HUES6 (cell line): ENCODE measurements at regions not wholly inside any gene's neighbourhood (a gene's known extent, or its start where the extent isn't known, plus 50 kb on each side); places are given as distances from the start of the nearest gene placed in this dataset.
"Not testable (repeated sequence)": the region's sequence is repeated elsewhere in the genome, so short reads cannot be mapped to it uniquely, and the experiment has no call there.

ENCODE experiments used
- H3K27ac ChIP-seq: 2 replicates; pipeline ENCODE4 v1.7.0; 2013; ENCODE audit warnings: low read depth, mild to moderate bottlenecking, low read length, inconsistent platforms
- H3K27me3 ChIP-seq: 2 replicates; pipeline ENCODE4 v1.6.1; 2013; ENCODE audit warnings: low read length; ENCODE audit not compliant: control insufficient read depth, insufficient read depth
- H3K36me3 ChIP-seq: 2 replicates; pipeline ENCODE4 v1.6.1; 2013; ENCODE audit warnings: low read length; ENCODE audit not compliant: control insufficient read depth, insufficient read depth
- H3K4me1 ChIP-seq: 2 replicates; pipeline ENCODE4 v1.6.1; 2013; ENCODE audit warnings: low read length; ENCODE audit not compliant: control insufficient read depth, insufficient read depth
- H3K4me3 ChIP-seq: 2 replicates; pipeline ENCODE4 v1.5.1; 2013; ENCODE audit warnings: low read depth, low read length
- H3K9ac ChIP-seq: one replicate; pipeline ENCODE4 v1.6.1; 2013; ENCODE audit warnings: mild to moderate bottlenecking, low read length
- H3K9me3 ChIP-seq: 2 replicates; pipeline ENCODE4 v1.6.1; 2013; ENCODE audit warnings: low read depth, low read length; ENCODE audit not compliant: control insufficient read depth, insufficient read depth

DNA sequence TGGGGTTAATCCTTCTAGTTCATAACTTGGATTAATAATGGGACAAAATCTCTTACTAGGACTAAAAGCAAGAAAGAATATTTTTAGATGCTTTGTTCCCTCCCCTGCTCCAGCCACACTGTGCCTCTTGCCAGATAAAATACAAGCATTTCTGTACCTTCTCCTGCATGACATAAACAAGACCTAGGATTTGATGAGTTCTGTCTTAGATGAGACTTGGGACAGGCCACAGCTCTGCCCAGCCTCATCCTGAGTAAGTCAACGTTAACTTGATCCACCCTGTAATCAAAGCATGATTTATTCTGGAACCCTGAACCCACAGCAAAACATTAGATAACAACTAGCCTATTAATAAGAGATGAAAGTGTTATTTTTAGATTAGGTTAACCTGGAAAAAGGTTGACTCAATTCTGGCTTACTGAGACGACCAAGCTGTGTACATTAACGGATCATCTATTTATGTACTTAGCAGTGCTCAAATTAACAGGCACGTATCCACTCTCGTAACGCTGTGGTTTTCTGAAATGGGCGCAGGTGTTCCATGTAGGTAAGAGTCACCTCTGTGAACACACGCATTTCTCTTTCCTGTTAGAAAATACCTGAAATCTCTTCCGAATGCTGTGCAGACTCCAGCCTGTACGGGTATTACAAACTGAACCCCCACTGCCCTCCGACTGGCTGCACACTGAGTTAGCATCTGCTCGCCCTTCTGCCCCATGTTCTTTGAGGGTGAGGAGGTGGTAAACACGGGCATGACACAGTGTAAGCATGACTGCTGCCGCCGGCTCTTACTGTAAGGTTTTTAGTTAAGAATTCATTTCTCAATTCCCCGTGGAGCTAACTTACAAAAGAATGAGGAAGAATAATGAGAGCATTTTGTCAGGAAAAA, 132.1 kb upstream of the FOXQ1 start:
- H3K27ac ChIP-seq: no peak overlapping the region
- no peak overlapping the region for H3K9ac ChIP-seq
- H3K27me3 ChIP-seq: no peaks in the 10 kb centered on the region; the same call in 1 of the 2 replicates
- H3K4me3 ChIP-seq: no peak overlapping the region
- H3K9me3 ChIP-seq: no peaks in the 10 kb centered on the region
- H3K36me3 ChIP-seq: no peaks in the 10 kb centered on the region
- H3K4me1 ChIP-seq: no peaks in the 10 kb centered on the region

DNA sequence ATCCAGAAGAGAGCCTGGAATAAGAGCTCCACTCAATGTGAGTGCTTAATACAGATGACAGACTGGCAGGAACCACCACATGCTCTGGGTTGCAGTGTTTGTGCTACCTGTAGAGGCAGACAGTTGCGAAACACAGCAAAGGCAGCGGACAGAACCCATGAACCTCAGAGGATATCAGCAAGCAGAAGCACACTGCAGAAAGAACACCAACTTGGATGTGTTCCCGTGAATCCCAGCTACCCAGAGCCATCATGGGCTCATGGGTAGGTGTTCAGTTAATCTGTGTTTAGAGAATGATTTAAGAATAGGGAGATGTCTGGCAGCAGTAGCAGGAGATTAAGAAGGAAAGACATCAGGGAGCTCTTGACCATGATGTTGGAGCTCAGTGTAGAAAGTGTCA, 133.3 kb upstream of the FOXQ1 start:
- Histone ChIP-seq H3K9me3 (no peaks in the 10 kb centered on the region), H3K36me3 (no peaks in the 10 kb centered on the region), H3K9ac (no peak overlapping the region), H3K4me1 (no peaks in the 10 kb centered on the region), H3K4me3 (no peak overlapping the region), H3K27ac (no peak overlapping the region), H3K27me3 (no peaks in the 10 kb centered on the region)

DNA sequence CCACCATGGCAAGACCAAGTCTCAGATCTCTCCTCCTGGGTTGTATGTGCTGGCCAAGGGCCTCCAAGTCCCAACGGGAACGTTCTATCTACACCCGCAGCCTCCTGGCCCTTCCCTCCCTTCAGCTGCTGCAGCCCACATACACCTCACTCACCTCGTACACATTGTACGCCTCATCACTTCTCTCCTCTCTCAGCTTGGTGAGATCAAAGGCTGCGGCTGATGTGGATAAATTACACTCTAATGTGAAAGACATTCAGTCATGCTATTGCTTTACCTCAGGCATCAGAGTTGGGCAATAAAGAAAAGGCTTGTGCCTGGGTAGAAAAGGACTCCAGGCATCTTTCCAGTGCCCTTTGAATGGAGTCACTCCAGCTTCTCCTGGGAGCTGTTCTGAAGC, 135.3 kb upstream of the FOXQ1 start:
- Histone ChIP-seq H3K9ac (no peak overlapping the region), H3K27me3 (no peaks in the 10 kb centered on the region), H3K4me3 (no peak overlapping the region), H3K4me1 (no peaks in the 10 kb centered on the region), H3K36me3 (no peaks in the 10 kb centered on the region), H3K9me3 (no peaks in the 10 kb centered on the region), H3K27ac (no peak overlapping the region)

DNA sequence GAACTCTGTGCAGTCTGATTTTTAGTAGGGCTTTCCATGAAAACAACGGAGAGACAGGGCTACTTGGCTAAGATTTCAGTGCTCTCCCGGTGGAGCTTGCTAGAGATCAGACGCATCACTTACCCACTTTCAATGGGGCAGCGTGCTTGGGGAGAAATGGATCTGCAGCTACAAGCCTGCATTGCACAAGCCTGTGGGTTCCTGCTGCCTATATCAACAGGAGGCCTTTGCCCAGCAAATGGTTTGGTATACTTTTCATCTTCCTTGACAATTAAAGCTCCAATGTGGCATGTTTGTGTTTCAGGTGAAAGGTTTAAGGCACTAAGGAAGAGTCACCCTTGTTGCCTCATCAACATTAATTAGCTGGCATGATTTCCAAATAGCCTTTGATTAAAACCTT, 136.0 kb upstream of the FOXQ1 start:
- H3K4me3 ChIP-seq: no peak overlapping the region
- H3K4me1 ChIP-seq: no peaks in the 10 kb centered on the region
- no peaks in the 10 kb centered on the region for H3K36me3 ChIP-seq
- no peaks in the 10 kb centered on the region for H3K27me3 ChIP-seq
- no peak overlapping the region for H3K9ac ChIP-seq
- no peaks in the 10 kb centered on the region for H3K9me3 ChIP-seq
- H3K27ac ChIP-seq: no peak overlapping the region

DNA sequence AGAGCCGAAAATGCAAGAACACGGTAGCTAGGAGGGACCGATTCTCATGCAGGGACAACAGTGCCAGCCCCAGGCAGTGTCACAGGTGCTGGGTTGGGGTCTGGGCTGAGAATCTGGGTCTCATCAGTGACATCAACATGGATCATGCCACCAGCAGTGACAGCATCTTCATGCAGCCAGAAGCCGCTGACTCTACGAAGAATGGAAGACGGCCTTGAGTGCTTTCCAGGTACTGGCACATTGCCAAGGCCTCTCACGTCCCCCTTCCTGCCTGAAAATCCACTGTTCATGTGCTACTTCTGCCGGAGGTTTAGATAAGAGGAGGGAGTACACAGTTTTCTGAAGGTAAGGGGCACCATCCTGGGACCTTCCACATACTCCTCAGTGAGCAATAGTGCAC, 141.1 kb upstream of the FOXQ1 start:
- H3K4me1 ChIP-seq: no peaks in the 10 kb centered on the region
- no peaks in the 10 kb centered on the region for H3K36me3 ChIP-seq
- no peak overlapping the region for H3K4me3 ChIP-seq
- H3K27ac ChIP-seq: no peak overlapping the region
- H3K9ac ChIP-seq: no peak overlapping the region
- no peaks in the 10 kb centered on the region for H3K9me3 ChIP-seq
- no peaks in the 10 kb centered on the region for H3K27me3 ChIP-seq

DNA sequence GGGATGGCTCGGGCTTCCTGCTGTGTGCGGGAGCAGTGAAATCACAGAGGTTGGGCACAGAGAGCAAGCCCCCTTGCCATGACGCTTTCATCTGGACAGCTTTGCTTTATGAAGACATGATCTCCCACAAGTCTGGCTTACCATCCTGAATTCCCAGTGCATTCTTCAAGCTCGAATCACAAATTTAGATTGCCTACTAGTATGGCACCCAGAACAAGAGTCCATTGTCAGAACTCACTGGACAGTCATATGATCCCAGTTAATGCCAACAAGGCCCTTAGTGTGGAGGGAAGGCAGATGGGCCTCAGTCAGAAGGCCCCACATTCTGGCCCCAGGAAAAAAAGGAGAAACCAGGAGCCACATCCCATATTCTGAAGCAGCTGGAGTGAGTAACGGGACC, 147.3 kb upstream of the FOXQ1 start:
- H3K9ac ChIP-seq: no peak overlapping the region
- no peak overlapping the region for H3K4me3 ChIP-seq
- H3K9me3 ChIP-seq: no peaks in the 10 kb centered on the region
- H3K36me3 ChIP-seq: no peaks in the 10 kb centered on the region
- peaks cover 5% of the 10 kb centered on the region; the same call in 1 of the 2 replicates for H3K4me1 ChIP-seq
- H3K27me3 ChIP-seq: no peaks in the 10 kb centered on the region
- H3K27ac ChIP-seq: no peak overlapping the region

DNA sequence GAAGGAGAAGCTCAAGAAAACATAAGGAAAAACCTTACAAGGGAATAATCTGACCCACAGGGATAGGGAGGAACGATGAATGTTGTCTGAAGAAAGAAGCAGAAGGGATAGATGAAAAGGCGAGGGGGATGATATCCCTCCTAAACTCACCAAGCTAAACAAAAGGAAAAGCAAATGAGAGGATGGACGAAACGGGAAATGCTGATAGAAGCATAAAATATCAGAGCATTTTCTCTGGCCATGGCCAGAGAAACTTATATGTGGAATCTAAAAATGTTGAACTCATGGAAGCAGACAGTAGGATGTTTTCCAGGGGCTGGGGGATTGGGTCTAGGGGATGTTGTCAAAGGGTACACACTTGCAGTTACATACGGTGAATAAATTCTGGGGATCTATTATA, 148.4 kb upstream of the FOXQ1 start:
- no peaks in the 10 kb centered on the region for H3K36me3 ChIP-seq
- H3K9ac ChIP-seq: no peak overlapping the region
- peaks cover 5% of the 10 kb centered on the region; the same call in 1 of the 2 replicates for H3K4me1 ChIP-seq
- no peak overlapping the region for H3K4me3 ChIP-seq
- H3K27ac ChIP-seq: no peak overlapping the region
- 0 out of 2 replicates have a peak, but pooled peaks cover 3% of the 10 kb centered on the region for H3K9me3 ChIP-seq
- H3K27me3 ChIP-seq: no peaks in the 10 kb centered on the region

DNA sequence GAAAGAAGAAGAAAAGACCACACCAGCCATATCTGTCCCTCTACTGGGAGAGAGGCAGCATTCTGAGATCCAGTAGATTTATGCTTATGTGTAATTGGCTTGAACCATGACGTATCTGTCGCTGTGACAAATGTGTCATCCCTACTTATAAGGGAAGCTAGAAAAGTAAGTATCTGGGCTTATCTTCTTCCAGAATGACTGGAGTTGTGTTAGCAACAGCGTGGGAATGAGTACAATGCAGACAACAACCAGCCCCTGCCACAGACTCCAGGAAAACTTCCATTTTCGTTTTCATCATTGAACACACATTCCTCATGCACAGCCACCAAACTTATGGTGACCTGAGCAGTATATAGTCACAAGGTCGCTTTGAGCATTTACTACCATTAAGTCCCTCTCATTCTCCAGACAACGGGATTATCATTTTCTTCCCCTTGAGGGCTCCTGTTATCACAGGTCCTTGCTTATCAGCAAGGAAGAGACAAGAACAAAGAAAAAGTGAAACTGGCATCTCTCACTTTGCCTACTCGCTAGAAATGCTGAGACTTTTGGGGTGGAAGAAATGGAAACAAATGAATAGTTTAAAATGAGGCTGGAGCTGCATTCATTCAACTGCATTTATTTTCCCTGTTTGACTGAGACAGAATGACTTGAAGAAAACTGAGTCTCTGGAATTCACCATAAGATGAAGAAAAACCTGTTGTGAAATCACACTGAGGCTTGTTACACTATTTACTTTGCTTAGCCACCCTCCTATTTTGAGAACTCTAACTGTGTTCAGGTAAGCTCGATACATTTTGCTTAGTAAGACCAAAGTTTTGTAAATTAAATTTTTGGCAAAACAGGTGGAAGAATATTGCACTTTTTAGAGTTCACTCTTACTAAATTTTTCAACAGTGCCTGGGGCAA, 149.3 kb upstream of the FOXQ1 start:
- Histone ChIP-seq H3K27me3 (no peaks in the 10 kb centered on the region), H3K4me3 (no peak overlapping the region), H3K36me3 (no peaks in the 10 kb centered on the region), H3K9me3 (0 out of 2 replicates have a peak, but pooled peaks cover 3% of the 10 kb centered on the region), H3K9ac (peak overlapping the region; percentile 26), H3K4me1 (peaks cover 5% of the 10 kb centered on the region; the same call in 1 of the 2 replicates), H3K27ac (no peak overlapping the region)

DNA sequence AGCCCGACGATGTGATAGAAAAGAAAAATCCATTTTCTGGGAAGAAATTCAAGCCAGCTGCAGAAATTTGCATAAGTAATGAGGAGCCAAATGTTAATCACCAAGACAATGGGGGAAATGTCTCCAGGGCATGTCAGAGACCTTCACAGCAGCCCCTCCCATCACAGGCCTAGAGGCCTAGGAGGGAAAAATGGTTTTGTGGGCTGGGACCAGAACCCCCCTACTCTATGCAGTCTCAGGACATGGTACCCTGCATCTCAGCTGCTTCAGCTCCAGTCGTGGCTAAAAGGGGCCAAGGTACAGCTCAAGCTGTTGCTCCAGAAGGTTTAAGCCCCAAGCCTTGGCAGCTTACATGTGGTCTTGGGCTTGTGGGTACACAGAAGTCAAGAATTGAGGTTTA, 155.5 kb upstream of the FOXQ1 start:
- H3K27ac ChIP-seq, H3K4me1 ChIP-seq, H3K4me3 ChIP-seq, H3K36me3 ChIP-seq, H3K27me3 ChIP-seq, H3K9ac ChIP-seq: not testable (repeated sequence)
- peaks cover 25% of the 10 kb centered on the region for H3K9me3 ChIP-seq

DNA sequence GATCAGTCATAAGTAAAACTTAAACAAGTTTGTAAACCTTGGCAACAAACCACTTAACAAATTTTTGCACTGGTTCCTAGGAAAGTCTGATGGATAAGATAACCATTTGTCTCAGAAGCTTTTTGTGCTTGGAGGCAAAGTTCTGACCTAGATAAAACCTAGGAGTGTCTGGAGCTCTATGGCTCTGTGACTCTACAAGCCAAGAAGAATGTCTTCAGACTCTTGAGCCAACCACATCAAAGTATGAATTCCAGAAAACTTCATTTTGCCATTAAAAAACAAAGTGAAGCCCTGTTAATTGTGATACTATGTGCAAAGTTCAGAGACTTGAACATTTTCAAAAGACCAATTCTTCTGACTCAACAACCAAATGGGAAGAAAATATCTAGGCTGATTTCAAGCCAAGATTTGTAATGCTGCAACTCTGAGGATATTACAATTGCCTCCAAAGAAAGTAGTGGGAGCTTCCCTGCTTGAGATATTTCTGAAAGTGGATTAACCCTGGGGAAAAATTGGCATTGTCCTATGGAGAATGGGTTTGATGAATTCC, 158.1 kb upstream of the FOXQ1 start:
- Histone ChIP-seq H3K9ac (no peak overlapping the region), H3K4me3 (no peak overlapping the region), H3K27ac (no peak overlapping the region), H3K27me3 (no peaks in the 10 kb centered on the region; the same call in 1 of the 2 replicates), H3K4me1 (no peaks in the 10 kb centered on the region), H3K36me3 (no peaks in the 10 kb centered on the region), H3K9me3 (peaks cover 23% of the 10 kb centered on the region)

DNA sequence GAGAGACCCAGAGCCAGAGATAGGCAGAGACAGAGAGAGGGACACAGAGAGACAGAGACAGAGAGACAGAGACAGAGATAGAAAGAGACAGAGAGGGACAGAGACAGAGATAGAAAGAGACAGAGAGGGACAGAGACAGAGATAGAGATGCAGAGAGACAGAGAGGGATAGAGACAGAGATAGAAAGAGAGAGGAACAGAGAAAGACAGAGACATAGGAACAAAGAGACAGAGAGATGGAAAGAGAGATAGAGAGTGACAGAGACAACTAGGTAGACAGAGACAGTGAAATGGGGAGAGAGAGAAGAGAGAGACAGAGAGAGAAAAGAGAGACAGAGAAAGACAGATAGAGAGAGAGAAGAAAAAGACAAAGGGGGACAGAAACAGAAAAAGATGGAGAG, 165.4 kb upstream of the FOXQ1 start:
- Histone ChIP-seq H3K36me3 (no peaks in the 10 kb centered on the region), H3K4me3 (no peak overlapping the region), H3K4me1 (no peaks in the 10 kb centered on the region), H3K9me3 (no peaks in the 10 kb centered on the region), H3K27me3 (no peaks in the 10 kb centered on the region; the same call in 1 of the 2 replicates), H3K9ac (no peak overlapping the region), H3K27ac (no peak overlapping the region)
